Mammary epithelial cell (primary cell): ENCODE measurements at regions not wholly inside any gene's neighbourhood (a gene's known extent, or its start where the extent isn't known, plus 50 kb on each side); places are given as distances from the start of the nearest gene placed in this dataset.

Experiments
- EZH2 ChIP-seq: IDR thresholded peaks from 2 replicates; pipeline ENCODE4 v1.6.1; 2012; ENCODE audit warnings: low read length, inconsistent platforms, borderline replicate concordance
- TF ChIP-seq, protein P1 (sequence below), 2 donors: IDR thresholded peaks in 1 of 2; conservative IDR thresholded peaks in 1 of 2; 2 replicates each; pipeline ENCODE4 v1.5.1; 2011 to 2012; ENCODE audit warnings: inconsistent platforms in 2 of 2, low read length in 2 of 2, mild to moderate bottlenecking in 2 of 2, control low read depth in 1 of 2, low read depth in 1 of 2; ENCODE audit not compliant: insufficient read depth in 1 of 2; ENCODE audit errors: extremely low read depth in 1 of 2

DNA sequence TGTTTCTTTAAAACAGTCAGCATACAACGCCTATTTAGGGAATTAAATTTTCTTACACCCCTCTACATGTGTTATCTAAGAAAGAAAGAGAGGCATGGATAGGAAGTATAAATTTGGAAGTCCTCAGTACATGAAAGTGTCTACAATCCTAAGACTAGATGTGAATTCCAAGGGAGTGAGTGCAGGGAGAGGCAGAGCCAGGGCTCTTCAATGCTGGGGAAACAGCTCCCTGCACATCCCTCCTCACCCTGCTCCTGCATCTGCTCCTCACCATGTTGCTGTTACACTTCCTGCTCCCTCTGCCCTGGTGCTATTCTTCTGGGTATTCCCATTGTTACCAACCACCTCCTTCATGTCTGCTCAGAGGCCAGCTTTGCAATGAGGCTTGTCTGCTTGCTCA lies 229.1 kb upstream of the AKR1E2 start:
- TF ChIP-seq, protein P1, sequence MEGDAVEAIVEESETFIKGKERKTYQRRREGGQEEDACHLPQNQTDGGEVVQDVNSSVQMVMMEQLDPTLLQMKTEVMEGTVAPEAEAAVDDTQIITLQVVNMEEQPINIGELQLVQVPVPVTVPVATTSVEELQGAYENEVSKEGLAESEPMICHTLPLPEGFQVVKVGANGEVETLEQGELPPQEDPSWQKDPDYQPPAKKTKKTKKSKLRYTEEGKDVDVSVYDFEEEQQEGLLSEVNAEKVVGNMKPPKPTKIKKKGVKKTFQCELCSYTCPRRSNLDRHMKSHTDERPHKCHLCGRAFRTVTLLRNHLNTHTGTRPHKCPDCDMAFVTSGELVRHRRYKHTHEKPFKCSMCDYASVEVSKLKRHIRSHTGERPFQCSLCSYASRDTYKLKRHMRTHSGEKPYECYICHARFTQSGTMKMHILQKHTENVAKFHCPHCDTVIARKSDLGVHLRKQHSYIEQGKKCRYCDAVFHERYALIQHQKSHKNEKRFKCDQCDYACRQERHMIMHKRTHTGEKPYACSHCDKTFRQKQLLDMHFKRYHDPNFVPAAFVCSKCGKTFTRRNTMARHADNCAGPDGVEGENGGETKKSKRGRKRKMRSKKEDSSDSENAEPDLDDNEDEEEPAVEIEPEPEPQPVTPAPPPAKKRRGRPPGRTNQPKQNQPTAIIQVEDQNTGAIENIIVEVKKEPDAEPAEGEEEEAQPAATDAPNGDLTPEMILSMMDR (conservative IDR thresholded peaks at IDR 0.05 in 1 of 2, IDR thresholded peaks at IDR 0.05 in 1 of 2; ENCODE audit: extremely low read depth in 1 of 2, insufficient read depth in 1 of 2, low read depth in 1 of 2, low read length in 2 of 2): no peak
- TF ChIP-seq EZH2: no peak
